ENCODE measurements at regions not wholly inside any gene's neighbourhood (a gene's known extent, or its start where the extent isn't known, plus 50 kb on each side); places are given as distances from the start of the nearest gene placed in this dataset.

DNA sequence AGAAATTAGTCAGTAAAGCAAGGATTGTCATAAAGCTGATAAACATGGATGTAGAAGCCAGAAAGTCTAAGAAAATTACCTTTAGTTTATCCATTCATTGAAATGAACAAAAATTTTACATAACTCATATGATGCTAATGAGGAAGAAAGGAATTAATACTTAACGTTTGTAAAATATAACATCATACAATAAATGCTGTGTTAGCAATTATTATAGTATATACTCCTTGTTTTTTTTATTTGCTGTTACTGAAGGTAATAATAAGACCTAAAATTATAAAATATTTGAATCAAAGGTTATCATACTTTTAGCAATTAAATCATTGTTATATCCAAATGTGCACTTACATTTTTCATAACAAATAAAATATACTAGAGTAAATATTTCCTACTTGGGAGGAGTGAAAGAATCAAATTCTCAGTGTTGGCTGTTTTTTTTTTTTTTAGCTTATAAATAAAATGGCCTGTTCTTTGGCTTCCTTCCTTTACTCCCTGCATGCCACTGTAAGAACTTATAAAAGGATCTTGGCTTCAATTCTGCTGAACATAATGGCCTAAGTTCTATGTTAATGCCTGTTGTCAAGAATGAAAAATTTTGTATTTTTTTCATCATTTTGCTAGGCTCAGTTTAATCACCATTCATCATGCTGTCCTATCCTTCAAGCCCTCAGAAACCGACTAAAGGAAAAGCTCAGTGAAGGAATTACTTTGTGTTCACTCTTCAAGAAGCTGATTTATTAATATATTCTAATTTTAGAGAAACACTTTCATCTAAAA is 167.4 kb upstream of the SLITRK1 start:
- DNase-seq (ENCODE audit: low spot score): no peak

GRCh38 chr13:84044805-84045204 is 162.5 kb upstream of the SLITRK1 start:
- DNase-seq (ENCODE audit: low spot score): no peak

DNA sequence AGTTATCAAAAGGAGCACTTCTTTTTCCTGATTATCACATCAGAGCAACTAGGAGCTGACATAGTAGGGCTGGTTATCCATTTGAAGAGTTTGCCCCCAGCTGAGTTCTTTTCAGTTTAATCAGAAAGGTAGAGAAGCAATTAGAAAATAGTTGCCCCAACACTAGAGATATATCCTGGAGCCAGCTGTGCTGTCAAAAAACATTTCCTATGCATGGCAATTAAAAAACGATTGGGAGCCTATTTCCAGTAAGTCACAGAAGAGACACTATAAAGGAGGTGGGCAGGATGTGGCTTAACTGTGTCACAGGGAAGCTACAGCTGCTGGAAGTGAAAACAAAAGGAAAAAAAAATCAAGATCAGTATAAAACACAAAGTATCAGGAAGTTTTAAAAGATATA is 155.7 kb upstream of the SLITRK1 start:
- no peak for DNase-seq (ENCODE audit: low spot score)

- no peak for DNase-seq (ENCODE audit: low spot score)
Observed at GRCh38 chr13:84032116-84032515, 149.8 kb upstream of the SLITRK1 start.

DNA sequence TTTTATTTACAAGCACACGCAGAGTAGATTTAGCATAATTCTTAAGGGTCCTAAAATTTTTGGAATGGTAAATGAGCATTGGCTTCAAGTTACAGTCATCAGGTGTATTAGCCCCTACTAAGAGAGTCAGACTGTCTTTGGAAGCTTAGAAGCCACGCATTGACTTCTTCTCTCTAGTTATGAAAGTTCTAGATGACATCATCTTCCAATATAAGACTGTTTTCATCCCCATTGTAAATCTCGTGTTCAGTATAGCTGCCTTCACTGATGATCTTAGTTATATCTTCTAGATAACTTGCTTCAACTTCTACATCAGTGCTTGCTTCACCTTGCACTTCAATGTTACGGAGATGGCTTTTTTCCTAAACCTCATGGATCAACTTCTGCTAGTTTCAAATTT is 148.8 kb upstream of the SLITRK1 start:
- DNase-seq (ENCODE audit: low spot score): no peak

- DNase-seq (ENCODE audit: low spot score): no peak
Observed at GRCh38 chr13:84029396-84029795, 147.1 kb upstream of the SLITRK1 start.

DNA sequence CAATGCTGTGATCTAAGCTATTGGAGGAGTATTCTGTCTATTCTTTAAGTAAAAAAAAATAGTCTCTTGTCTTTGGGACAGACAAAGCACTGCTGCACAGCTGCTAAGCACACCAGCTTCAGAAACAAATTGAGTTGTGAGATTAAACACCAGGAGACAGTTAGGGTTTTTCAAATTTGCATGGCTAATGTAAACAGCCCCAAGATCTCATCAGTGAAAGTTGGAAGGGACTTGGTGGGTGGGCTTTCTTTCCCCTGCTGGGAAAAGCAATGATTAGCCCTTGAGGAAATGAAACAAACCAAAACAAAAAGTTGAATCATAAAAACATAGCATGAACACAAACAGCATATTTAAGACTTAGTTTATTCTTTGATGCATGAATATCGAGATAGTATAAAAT is 143.6 kb upstream of the SLITRK1 start:
- DNase-seq (ENCODE audit: low spot score): no peak

DNA sequence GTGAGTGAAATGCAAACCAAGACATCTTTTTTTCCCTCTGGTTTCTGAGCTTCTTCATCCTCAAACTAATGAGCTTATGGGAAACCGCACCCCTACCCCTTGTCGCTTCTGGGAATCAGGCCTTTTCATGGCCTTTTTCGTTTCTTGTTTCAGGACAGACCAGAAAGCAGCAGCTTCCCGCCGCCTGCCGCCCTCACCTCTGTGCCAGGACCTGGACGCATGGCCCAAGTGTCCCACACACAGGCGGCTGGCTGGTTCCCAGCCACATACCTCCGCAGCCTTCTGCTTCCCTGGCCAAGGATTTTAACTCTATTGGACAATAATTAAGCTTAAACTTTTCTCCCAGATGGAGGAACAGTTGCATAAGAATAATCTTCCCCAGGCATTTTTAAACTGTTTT is 114.1 kb upstream of the SLITRK1 start:
- DNase-seq (ENCODE audit: low spot score): no peak

DNA sequence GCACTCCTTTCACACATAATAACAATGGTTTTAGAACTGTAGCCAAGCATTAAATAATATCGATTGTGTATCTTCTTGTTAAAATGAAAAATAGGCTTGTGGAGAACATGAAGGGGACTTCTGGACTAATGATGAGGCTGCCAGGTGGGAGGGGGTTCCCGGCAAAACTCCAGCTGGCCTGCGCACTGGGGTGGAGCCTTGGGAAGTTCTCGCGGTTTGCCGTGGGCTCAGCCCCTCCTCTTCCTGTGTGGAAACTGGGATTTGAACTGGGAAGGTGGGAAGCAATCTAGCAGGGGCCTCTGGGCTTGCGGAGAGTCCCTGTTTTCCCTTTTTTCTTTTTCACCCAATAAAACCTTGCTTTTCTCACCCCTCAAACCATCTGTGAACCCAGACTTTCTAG is 113.7 kb upstream of the SLITRK1 start:
- DNase-seq (ENCODE audit: low spot score): no peak

DNA sequence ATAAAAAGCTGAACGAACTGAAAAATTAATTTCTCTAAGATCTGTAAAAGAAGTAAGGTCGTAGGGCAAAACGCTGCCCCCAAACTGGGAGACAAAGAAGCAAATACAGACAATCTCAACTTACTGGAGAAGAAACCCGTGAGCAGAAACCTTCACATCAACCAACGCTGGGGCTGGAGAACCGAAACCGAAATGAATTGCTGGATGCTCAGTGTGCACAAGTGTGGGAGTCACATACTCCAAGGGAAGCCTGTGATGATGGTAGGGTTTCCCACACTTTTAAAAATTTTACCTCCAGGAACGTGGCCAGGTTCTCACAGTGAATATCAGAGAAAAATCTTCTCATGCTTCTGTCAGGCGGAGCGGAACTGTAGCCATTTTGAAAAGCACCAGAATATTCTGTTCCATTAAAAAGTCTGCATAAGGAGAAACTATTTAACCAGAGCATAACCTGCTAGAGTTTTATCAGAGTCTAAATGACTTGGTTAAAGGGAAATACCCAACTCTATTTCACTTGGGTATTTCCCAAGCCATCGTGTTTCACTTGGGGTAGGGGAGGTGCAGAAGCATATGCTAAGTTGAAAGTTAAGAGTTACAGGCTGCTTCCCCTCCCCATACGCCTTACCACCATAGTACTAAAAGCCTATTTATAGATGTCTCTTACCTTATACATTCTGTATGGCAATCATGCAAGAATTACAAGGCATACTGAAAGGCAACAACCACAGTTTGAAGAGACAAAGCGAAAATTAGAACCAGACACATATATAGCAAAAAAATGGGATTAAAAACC is 110.5 kb upstream of the SLITRK1 start:
- DNase-seq (ENCODE audit: low spot score): no peak

DNA sequence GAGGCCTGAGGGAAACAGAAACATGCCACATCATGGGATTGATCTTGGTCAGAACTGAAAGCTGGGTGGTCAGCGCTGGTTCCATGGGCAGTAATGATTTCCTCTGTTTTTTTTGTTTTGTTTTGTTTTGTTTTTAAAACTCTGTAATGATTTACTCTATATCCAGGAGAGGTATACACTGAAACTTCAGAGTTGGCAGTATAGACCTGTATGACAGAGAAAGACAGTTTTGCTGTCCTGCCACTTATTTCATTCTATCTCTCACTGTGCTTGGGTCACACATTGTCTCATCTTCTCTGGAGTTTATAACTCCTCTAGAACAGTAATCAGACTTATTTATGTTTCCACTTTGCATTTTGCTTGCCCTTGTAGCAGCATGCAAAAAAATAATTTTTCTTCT is 105.1 kb upstream of the SLITRK1 start:
- no peak for DNase-seq (ENCODE audit: low spot score)

GRCh38 chr13:83984793-83985192 is 102.5 kb upstream of the SLITRK1 start:
- no peak for DNase-seq (ENCODE audit: low spot score)

- no peak for DNase-seq (ENCODE audit: low spot score)
Observed at GRCh38 chr13:83980331-83980730, 98.1 kb upstream of the SLITRK1 start.

DNA sequence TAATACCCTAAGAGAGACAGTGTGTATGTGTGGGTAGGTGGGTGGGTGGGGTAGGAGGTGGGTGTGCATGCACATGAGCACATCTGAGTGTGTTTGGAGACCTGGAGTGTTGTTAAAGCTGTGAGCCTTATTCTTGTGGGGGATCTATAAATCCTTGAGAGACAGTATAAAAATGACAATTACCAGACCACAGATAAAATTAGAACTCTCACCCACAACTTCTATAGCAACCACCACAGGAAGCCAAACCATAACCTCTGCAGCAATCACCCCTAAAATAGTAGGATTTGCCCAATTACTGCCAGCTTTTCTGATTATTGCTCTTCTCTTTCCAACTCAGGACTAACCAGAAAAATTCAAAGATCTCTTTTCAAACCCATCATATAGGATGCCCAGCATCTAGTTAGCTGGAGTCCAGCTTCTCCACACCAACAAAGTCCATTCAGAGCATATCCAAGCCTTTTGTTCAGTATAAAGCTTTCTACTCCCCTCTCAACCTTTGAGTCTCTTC is 93.4 kb upstream of the SLITRK1 start:
- no peak for DNase-seq (ENCODE audit: low spot score)

DNA sequence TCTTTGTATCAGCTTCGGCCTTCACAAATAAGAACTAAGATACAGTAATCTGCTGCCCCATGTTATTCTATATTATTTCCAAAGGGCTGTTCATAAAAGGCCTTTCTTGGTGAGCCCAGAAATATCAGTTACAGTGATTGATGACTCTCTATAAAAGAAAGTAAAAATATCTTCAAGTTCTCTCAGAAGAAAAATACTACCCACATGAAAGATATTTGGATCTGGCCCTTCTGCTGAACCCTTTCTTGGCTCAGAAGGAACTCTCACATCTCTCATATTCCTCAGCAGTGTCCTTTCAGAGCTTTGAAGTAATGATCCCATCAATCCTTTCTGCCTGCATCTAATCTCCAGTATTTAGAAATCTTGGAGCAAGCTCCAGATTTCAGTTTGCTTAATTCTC is 76.3 kb upstream of the SLITRK1 start:
- no peak for DNase-seq (ENCODE audit: low spot score)

DNA sequence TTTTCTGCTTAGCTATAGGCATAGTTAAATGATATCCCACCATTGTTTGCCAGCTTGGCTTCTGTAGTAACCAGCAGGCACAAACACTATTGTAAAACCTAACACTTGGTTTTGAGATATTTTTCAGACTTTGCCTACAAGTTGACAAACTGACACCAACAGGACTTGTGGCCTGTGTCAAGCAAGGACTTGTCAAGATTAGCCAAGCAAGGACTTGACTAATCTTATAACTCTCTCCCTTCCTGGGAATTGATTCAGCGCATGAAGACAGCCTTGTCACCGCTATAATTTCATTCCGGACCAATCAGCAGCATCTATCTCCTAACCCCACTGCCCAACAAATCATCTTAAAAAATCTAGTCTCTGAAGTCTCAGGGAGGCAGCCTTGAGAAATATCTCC is 72.7 kb upstream of the SLITRK1 start:
- no peak for DNase-seq (ENCODE audit: low spot score)

- no peak for DNase-seq (ENCODE audit: low spot score)
Observed at GRCh38 chr13:83953916-83954315, 71.6 kb upstream of the SLITRK1 start.

DNA sequence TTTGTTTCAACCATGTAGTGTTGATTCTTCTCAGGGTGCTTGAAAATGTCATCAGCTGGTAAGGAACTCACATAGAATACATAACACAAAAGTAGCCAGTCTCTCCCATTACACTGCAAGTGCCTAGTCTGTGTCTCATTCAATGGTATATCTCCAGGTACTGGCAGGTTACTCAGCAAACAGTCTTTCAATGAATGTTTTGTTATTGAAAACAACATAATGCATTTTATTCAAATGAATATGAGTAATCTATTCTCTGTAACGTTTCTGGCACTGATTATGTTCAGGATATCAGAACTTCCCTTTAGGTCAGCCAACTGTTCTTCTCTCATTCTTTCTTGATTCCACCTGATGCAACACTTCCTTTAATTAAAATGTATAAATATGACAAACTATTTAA is 68.0 kb upstream of the SLITRK1 start:
- DNase-seq (ENCODE audit: low spot score): no peak

GRCh38 chr13:83943530-83944279 is 61.4 kb upstream of the SLITRK1 start:
- DNase-seq (ENCODE audit: low spot score): peak; percentile 15

- peak; percentile 20 for DNase-seq (ENCODE audit: low spot score)
Observed at GRCh38 chr13:83941701-83942335, 59.5 kb upstream of the SLITRK1 start.

DNA sequence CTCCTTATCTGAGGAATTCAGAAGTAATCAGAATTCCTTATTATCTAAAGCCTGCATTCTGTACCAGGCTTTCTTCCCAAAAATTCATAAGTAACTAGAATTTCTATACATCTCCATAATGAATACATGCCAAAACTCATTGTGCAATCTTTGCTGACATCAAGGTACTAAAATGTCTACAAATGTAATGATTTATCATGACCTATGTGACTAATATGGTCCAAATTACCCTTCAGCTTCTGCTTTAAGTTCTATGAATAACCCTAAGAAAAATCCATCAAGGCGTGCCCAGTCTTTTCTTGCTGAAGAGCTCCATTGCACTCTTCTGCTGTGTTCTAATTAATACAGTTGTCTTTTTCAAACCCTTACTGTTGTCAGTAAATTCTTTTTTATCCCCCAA is 58.5 kb upstream of the SLITRK1 start:
- DNase-seq (ENCODE audit: low spot score): no peak

- DNase-seq (ENCODE audit: low spot score): no peak
Observed at GRCh38 chr13:83937579-83937978, 55.3 kb upstream of the SLITRK1 start.
